Activated T-cell treated with anti-CD3 and anti-CD28 coated beads, Interleukin-2, amount 50 U/mL, for 4 hours (primary cell): ENCODE measurements at regions not wholly inside any gene's neighbourhood (a gene's known extent, or its start where the extent isn't known, plus 50 kb on each side); places are given as distances from the start of the nearest gene placed in this dataset.

Experiments
- ATAC-seq, 2 donors: fragments of 200-7000 bp; cut with Tn5 transposase; one replicate each; pipeline ENCODE4 v1.10.0; 2021
- DNase-seq: peaks from one replicate; pipeline ENCODE4 v3.0.0-alpha.2; 2020
- H3K27me3 Mint-ChIP-seq: one replicate; pipeline ENCODE4 v1.8.0; 2021; ENCODE audit warnings: low read depth, mixed read lengths
- H3K36me3 Mint-ChIP-seq: one replicate; pipeline ENCODE4 v1.8.0; 2022; ENCODE audit warnings: mixed read lengths; ENCODE audit not compliant: insufficient read depth
- H3K4me1 Mint-ChIP-seq: one replicate; pipeline ENCODE4 v1.8.0; 2021; ENCODE audit warnings: low read depth, mixed read lengths
- H3K4me3 Mint-ChIP-seq: one replicate; pipeline ENCODE4 v1.8.0; 2021; ENCODE audit warnings: mild to moderate bottlenecking, moderate library complexity, mixed read lengths
- H3K9me3 Mint-ChIP-seq: one replicate; pipeline ENCODE4 v1.8.0; 2021; ENCODE audit warnings: mixed read lengths

GRCh38 chr6:170082067-170082466 is 208.8 kb downstream of the DLL1 start:
- Mint-ChIP-seq H3K4me3 (no peak overlapping the region), H3K9me3 (no peaks in the 10 kb centered on the region), H3K4me1 (peaks cover 1% of the 10 kb centered on the region), H3K36me3 (no peaks in the 10 kb centered on the region), H3K27me3 (no peaks in the 10 kb centered on the region)
- no peak for DNase-seq
- ATAC-seq, result no peak

GRCh38 chr6:170081556-170081955 is 209.3 kb downstream of the DLL1 start:
- Mint-ChIP-seq H3K9me3 (no peaks in the 10 kb centered on the region), H3K27me3 (no peaks in the 10 kb centered on the region), H3K4me3 (no peak overlapping the region), H3K36me3 (no peaks in the 10 kb centered on the region), H3K4me1 (peaks cover 1% of the 10 kb centered on the region)
- no peak for ATAC-seq
- DNase-seq, result no peak

- ATAC-seq, result no peak
- Mint-ChIP-seq H3K9me3 (no peaks in the 10 kb centered on the region), H3K36me3 (no peaks in the 10 kb centered on the region)
These were observed 210.0 kb downstream of the DLL1 start for GRCh38 chr6:170080828-170081371.

GRCh38 chr6:170080169-170080827 is 210.6 kb downstream of the DLL1 start:
- no peak for ATAC-seq
- H3K4me3 Mint-ChIP-seq, result no peak overlapping the region

More at GRCh38 chr6:170080828-170081371, 210.0 kb downstream of the DLL1 start:
- Mint-ChIP-seq H3K27me3 (no peaks in the 10 kb centered on the region), H3K4me1 (no peaks in the 10 kb centered on the region), H3K4me3 (no peak overlapping the region)
- DNase-seq, result no peak

GRCh38 chr6:170076466-170077165 is 214.3 kb downstream of the DLL1 start:
- ATAC-seq (no peak), DNase-seq (no peak)
- no peaks in the 10 kb centered on the region for H3K9me3 Mint-ChIP-seq
- no peak overlapping the region for H3K4me3 Mint-ChIP-seq
- no peaks in the 10 kb centered on the region for H3K36me3 Mint-ChIP-seq
- H3K4me1 Mint-ChIP-seq, result no peaks in the 10 kb centered on the region
- peaks cover 6% of the 10 kb centered on the region for H3K27me3 Mint-ChIP-seq

More at GRCh38 chr6:170080169-170080827, 210.6 kb downstream of the DLL1 start:
- no peak for DNase-seq
- H3K27me3 Mint-ChIP-seq, result no peaks in the 10 kb centered on the region
- H3K4me1 Mint-ChIP-seq, result no peaks in the 10 kb centered on the region
- H3K9me3 Mint-ChIP-seq, result no peaks in the 10 kb centered on the region
- H3K36me3 Mint-ChIP-seq, result no peaks in the 10 kb centered on the region

- no peaks in the 10 kb centered on the region for H3K9me3 Mint-ChIP-seq
- peaks cover 8% of the 10 kb centered on the region for H3K27me3 Mint-ChIP-seq
- H3K36me3 Mint-ChIP-seq, result no peaks in the 10 kb centered on the region
- ATAC-seq (no peak), DNase-seq (no peak)
- H3K4me1 Mint-ChIP-seq, result no peaks in the 10 kb centered on the region
- H3K4me3 Mint-ChIP-seq, result no peak overlapping the region
These were observed 215.1 kb downstream of the DLL1 start for GRCh38 chr6:170075659-170076223.

- no peak overlapping the region for H3K4me3 Mint-ChIP-seq
- H3K36me3 Mint-ChIP-seq, result no peaks in the 10 kb centered on the region
- H3K27me3 Mint-ChIP-seq, result peaks cover 8% of the 10 kb centered on the region
- H3K4me1 Mint-ChIP-seq, result no peaks in the 10 kb centered on the region
- ATAC-seq (no peak), DNase-seq (no peak)
- H3K9me3 Mint-ChIP-seq, result peaks cover 5% of the 10 kb centered on the region
These were observed 216.0 kb downstream of the DLL1 start for GRCh38 chr6:170074907-170075306.

- peaks cover 5% of the 10 kb centered on the region for H3K9me3 Mint-ChIP-seq
- no peaks in the 10 kb centered on the region for H3K36me3 Mint-ChIP-seq
- no peak for ATAC-seq
- H3K27me3 Mint-ChIP-seq, result peaks cover 8% of the 10 kb centered on the region
- H3K4me3 Mint-ChIP-seq, result no peak overlapping the region
- H3K4me1 Mint-ChIP-seq, result no peaks in the 10 kb centered on the region
- no peak for DNase-seq
These were observed 216.4 kb downstream of the DLL1 start for GRCh38 chr6:170074435-170074834.

- H3K4me3 Mint-ChIP-seq, result no peak overlapping the region
- DNase-seq, result no peak
These were observed 217.0 kb downstream of the DLL1 start for GRCh38 chr6:170073846-170074245.

GRCh38 chr6:170072246-170072645 is 218.6 kb downstream of the DLL1 start:
- H3K27me3 Mint-ChIP-seq, result peaks cover 10% of the 10 kb centered on the region
- H3K9me3 Mint-ChIP-seq, result peaks cover 5% of the 10 kb centered on the region
- DNase-seq (no peak), ATAC-seq (no peak)
- H3K4me3 Mint-ChIP-seq, result no peak overlapping the region
- H3K4me1 Mint-ChIP-seq, result no peaks in the 10 kb centered on the region
- no peaks in the 10 kb centered on the region for H3K36me3 Mint-ChIP-seq

More at GRCh38 chr6:170073846-170074245, 217.0 kb downstream of the DLL1 start:
- Mint-ChIP-seq H3K4me1 (no peaks in the 10 kb centered on the region), H3K36me3 (no peaks in the 10 kb centered on the region), H3K27me3 (peaks cover 8% of the 10 kb centered on the region), H3K9me3 (peaks cover 5% of the 10 kb centered on the region)
- ATAC-seq, result no peak

- no peak for ATAC-seq
- no peaks in the 10 kb centered on the region for H3K36me3 Mint-ChIP-seq
- peaks cover 5% of the 10 kb centered on the region for H3K9me3 Mint-ChIP-seq
- no peak overlapping the region for H3K4me3 Mint-ChIP-seq
- no peak for DNase-seq
- no peaks in the 10 kb centered on the region for H3K4me1 Mint-ChIP-seq
- H3K27me3 Mint-ChIP-seq, result peaks cover 10% of the 10 kb centered on the region
These were observed 221.3 kb downstream of the DLL1 start for GRCh38 chr6:170069611-170070010.

- Mint-ChIP-seq H3K9me3 (peaks cover 5% of the 10 kb centered on the region), H3K27me3 (peaks cover 10% of the 10 kb centered on the region), H3K36me3 (no peaks in the 10 kb centered on the region), H3K4me3 (no peak overlapping the region), H3K4me1 (no peaks in the 10 kb centered on the region)
- DNase-seq (no peak), ATAC-seq (no peak)
These were observed 222.4 kb downstream of the DLL1 start for GRCh38 chr6:170068496-170068895.

GRCh38 chr6:170067923-170068360 is 222.9 kb downstream of the DLL1 start:
- no peaks in the 10 kb centered on the region for H3K36me3 Mint-ChIP-seq
- no peak for DNase-seq
- H3K4me1 Mint-ChIP-seq, result no peaks in the 10 kb centered on the region
- no peak for ATAC-seq
- H3K27me3 Mint-ChIP-seq, result peaks cover 10% of the 10 kb centered on the region
- no peak overlapping the region for H3K4me3 Mint-ChIP-seq
- peaks cover 5% of the 10 kb centered on the region for H3K9me3 Mint-ChIP-seq

GRCh38 chr6:170067181-170067641 is 223.7 kb downstream of the DLL1 start:
- ATAC-seq (no peak), DNase-seq (no peak)
- H3K4me3 Mint-ChIP-seq, result no peak overlapping the region
- peaks cover 9% of the 10 kb centered on the region for H3K27me3 Mint-ChIP-seq
- H3K36me3 Mint-ChIP-seq, result no peaks in the 10 kb centered on the region
- H3K9me3 Mint-ChIP-seq, result peaks cover 5% of the 10 kb centered on the region
- no peaks in the 10 kb centered on the region for H3K4me1 Mint-ChIP-seq
